NCI-H82 (cell line): ENCODE measurements at regions not wholly inside any gene's neighbourhood (a gene's known extent, or its start where the extent isn't known, plus 50 kb on each side); places are given as distances from the start of the nearest gene placed in this dataset.
"Not testable (repeated sequence)": the region's sequence is repeated elsewhere in the genome, so short reads cannot be mapped to it uniquely, and the experiment has no call there.

ENCODE experiments used
- DNase-seq: peaks from one replicate; lab custom pipeline; 2025; lab: John Stamatoyannopoulos, UW

- DNase-seq, result no peak
These were observed 114.1 kb upstream of the OTOS start for GRCh38 chr2:240254337-240255164.

GRCh38 chr2:240255165-240255491, 114.7 kb upstream of the OTOS start:
- DNase-seq, result no peak

GRCh38 chr2:240255811-240256703, 115.6 kb upstream of the OTOS start:
- DNase-seq, result no peak

DNA sequence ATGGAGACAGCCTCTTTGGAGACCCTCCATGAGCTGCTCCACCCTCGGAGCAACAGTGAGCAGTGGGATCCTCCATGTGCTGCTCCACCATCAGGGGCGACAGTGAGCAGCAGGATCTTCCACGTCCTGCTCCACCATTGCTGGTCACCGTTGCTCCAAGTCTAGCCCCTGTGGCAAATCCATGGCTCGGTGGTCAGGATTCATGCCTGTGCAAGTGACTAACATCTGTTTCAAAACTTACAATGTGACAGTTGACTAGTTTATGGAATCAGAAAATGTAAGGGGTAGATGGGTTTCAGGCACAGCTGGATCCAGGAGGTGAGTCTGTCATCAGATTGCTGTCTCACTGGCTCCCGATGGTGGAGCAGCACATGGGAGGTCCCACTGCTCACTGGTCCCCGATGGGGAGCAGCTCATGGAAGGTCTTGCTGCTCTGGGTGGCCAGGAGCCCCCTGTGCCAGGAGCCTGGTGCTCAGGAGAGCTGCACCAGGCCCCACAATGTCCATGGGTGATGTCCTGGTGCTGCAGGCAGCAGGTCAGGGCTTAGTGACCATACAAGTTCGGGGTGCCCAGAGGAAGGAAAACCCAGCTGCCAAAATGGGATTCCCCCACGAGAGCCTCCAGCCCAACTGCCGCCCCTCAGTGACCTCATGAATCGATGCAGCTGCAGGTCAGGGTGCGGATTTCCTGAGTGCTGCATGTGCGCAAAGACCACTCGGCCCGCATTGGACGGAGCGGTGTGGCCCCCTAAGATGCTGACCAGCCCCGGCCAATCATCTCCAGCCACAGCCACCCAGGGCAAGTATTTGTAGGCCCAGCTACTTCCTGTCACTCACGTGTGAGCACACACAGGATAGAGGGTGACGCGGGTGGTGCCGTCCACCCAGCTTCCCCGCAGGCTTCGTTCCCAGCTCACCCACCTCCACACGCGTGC, 116.5 kb upstream of the OTOS start:
- DNase-seq, result no peak

DNA sequence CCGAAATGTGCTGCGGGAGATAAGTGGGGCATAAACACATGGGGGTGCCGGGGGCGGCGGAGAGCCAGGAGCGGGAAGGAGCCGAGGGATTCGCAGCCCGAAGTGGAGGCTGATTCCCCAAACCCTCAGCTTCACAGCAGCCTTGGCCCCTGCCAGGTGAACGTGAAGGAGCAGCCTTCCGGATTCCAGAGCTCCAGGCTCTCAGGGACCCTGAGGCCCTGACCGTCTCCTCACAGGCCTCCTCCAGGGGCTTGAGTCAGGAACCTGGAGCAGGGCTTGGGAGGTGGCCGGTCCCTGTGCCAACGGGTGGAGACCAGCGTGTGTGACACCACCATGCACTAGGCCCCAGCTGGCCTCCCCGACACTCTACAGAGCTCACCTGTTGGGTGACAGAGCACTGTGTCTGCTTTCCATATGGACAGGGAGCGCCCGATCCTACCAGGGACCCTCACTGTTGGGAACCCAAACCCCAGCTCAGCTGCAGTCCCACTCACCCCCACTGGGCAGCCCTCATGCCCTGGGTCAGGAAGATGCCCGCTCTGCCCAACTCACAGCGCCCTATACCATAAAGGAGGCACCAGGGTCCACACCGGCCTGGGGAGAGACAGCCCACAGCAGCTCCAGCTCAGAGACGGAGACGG, 117.6 kb upstream of the OTOS start:
- DNase-seq, result no peak

DNA sequence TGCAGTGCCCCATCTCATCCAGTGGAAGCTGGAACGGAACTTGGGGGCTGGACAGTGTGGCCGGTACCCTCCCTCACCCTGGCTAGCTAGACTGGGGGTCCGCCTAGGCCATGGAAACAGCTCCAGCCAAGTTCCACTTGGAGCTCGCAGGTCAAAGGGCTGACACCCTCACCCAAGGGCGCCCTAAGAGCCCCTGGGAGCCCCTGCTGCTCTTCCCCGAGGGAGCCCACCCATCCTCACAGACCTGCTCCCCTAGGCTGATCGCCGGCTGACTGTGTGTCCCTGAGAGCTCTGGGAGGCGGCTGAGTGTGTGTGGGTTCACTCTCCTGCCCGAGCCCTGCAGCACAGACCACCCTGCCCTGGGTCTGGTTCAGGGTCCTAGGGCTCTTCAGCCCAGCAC, 118.2 kb upstream of the OTOS start:
- DNase-seq, result no peak

DNA sequence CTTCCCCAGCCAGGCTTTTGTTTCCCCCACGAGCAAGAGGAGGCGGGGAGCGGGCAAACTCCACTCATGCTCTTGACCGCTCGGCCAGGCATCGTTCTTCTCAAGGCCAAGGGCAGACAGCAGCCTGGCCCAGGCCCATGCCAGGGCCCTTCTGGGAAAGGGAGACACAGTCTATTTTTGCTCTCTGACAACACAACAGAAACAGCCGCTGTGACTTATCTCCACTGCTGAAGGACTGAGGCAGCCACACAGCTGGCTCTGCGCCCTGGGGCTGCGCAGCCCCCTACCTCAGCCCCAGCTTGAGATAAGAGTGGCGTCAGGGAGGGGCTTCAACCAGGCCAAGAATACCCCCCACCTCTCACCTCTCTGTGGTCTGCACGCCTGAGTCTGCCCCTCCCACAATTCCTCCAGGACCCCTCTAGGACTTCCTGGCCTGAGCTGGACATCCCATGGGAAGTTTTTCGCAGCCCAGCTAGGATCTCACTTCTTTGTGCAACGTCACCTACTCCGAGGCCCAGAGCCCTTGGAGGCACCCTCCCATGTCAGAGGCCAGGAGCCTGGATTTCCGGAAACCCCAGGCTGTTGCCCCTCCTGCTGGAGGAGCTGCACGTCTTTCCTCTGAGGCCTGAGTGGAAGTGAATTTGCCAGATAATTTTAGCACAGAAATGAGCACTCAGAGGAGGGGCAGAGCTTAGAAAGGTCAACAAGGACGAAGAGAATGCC, 118.9 kb upstream of the OTOS start:
- DNase-seq, result no peak

- no peak for DNase-seq
These were observed 119.6 kb upstream of the OTOS start for GRCh38 chr2:240259924-240260529.

DNA sequence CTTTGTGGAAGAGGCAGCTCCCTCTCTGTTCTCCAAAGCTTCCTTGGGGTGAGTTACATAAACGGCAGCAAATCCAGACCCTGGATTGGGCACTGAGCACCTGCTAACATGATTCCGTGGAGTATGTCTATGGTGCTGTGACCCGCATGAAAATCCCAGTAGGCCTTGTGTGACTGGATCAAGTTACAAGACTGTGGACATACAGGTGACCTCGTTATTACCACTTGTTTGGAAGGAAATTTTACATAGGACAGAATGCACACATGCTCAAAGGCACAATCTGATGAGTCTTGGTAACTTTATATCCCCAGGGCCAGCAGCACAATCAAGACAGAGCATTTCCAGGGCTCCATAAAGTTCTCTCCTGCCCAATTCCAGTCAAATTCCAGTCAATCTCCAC, 120.2 kb upstream of the OTOS start:
- DNase-seq, result no peak

DNA sequence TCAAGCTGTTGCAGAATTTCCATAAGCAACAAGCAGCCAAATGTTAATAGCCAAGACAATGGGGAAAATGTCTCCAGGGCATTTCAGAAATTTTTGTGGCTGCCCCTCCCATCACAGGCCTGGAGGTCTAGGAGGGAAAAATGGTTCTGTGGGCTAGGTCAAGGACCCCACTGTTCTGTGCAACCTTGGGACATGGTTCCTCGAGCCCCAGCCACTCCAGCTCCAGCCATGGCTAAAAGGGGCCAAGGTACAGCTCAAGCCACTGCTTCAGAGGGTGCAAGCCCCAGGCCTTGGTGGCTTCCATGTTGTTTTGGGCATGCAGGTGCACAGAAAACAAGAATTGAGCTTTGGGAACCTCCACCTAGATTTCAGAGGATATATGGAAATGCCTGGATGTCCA, 122.1 kb upstream of the OTOS start:
- not testable (repeated sequence) for DNase-seq

GRCh38 chr2:240269380-240269779, 128.9 kb upstream of the OTOS start:
- no peak for DNase-seq

DNA sequence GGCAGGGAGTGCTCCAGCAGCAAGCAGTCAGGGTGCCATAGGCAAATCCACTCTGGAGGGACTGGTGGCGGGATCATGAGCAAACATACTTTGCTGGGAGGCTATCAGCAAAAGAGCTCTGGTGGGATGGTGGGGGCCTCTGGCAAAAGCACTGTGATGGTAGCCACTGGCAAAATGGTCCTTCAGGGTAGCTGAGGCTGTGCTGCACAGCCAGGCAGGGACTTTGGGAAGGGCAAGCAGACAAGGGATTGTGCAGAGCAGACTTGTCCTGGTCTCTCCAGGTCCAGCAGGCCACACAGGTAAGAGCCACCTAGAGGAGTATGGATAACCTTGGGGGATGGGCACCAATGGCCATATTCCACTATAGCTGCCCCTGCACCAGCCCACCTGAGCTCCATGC, 129.4 kb upstream of the OTOS start:
- no peak for DNase-seq

DNA sequence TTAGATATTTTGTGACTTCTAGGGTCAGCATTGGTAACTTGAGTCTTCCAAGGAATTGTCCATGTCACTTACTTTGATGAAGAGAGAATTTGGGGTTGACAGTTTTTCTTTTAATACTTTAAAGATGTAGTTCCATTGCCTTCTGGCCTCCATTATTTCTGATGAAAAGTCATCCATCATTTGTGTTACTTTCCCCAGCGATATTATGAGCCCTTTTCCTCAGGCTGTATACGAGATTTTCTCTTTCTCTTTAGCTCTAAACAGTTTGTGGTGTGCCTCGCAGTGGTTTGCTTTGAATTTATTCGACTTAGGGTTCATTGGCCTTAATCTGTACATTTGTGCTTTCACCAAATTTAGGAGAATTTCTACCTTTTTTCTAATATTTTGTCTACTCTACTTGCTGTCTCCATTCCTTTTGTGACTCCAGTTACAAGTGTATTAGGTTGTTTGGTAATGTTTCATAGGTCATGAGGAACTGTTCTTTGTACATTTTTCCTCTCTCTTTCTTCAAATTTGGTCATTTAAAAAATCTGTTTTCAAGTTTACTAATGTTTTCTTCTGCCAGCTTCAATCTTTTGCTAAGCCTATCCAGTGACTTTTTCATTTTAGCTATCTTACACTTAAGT, 131.4 kb upstream of the OTOS start:
- DNase-seq, result no peak

- DNase-seq, result no peak
These were observed 134.9 kb upstream of the OTOS start for GRCh38 chr2:240275386-240275785.

DNA sequence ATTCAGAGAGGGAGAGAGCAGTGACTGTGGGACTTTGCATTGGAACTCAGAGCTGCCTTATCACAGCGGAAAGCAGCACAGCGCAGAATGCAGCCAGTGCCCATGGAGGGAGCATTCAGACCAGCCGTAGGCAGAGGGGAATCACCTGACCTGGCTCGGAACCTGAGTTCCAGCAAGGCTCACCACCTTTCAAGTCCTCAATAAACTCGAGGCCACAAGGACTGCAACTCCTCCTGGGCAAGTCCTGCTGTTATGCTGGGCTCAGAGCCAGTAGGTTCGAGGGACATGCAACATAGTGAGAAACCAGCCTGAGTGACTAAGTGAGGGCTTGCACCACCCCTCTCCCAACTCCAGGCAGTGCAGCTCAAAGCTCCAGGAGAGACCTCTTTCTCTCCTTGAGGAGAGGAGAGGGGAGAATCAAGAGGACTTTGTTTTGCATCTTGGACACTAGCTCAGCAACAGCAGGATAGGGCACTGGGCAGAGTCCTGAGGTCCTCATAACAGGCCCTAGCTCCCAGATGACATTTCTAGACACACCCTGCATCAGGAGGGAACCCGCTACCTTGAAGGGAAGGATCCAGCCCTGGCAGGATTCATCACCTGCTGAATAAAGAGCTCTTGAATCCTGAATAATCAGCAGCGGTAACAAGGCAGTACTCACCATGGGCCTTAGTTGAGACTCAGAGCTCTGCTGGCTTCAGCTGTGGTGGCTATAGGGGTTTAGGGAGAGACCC, 136.8 kb upstream of the OTOS start:
- DNase-seq, result no peak

GRCh38 chr2:240277807-240278522, 137.5 kb upstream of the OTOS start:
- no peak for DNase-seq

DNA sequence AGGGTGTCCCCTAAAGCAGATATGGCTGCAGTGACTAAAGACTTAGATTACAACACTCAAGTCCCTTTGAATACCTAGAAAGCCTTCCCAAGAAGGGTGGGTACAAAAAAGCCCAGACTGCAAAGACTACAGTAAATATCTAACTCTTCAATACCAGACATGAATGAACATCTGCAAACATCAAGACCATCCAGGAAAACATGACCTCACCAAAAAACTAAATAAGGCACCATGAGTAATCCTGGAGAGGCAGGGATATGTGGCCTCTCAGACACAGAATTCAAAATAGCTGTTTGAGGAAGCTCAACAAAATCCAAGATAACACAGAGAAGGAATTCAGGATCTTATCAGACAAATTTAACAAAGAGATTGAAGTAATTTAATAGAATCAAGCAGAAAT, 138.2 kb upstream of the OTOS start:
- DNase-seq, result no peak

GRCh38 chr2:240280621-240281020, 140.2 kb upstream of the OTOS start:
- no peak for DNase-seq
